ENCODE measurements at regions not wholly inside any gene's neighbourhood (a gene's known extent, or its start where the extent isn't known, plus 50 kb on each side); places are given as distances from the start of the nearest gene placed in this dataset.

DNA sequence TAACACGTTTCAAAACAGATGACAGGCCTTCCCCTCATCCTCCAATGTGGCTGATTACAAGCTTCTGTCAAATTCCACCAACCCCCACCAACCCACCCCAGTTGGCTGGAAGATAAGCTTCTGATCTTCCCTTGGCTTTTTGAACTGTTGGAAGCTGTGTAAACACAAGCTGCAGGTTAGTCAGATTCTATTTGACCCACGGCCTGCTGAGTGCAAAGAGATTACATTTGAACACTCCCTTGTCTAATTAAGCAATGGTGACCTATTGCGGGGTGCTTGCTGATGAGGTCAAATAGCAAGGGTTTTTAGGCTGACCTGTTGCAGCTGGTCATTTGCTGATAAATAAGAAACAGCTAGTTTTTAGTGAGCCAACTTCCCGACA lies 379.7 kb downstream of the BMP2 start:
- no peaks in the 10 kb centered on the region for H3K27me3 ChIP-seq (ENCODE audit: low read length)
- no peak overlapping the region for H3K4me3 ChIP-seq (ENCODE audit: insufficient read depth, low read length, poor library complexity, severe bottlenecking)
- no peak overlapping the region for H2AFZ ChIP-seq (ENCODE audit: low read depth, low read length, severe bottlenecking)
- TF ChIP-seq CTCF (IDR thresholded peaks at IDR 0.05; ENCODE audit: insufficient read depth, low read length, poor library complexity, severe bottlenecking) (no peak), EZH2phosphoT487 (conservative IDR thresholded peaks at IDR 0.05; ENCODE audit: low read length) (no peak)
- no peaks in the 10 kb centered on the region for H3K9me2 ChIP-seq (replicated peaks; ENCODE audit: insufficient read depth, low read length)
- H3K79me2 ChIP-seq (ENCODE audit: insufficient read depth, low read length), result no peaks in the 10 kb centered on the region
- no peaks in the 10 kb centered on the region for H3K36me3 ChIP-seq (ENCODE audit: low read length)
- no peak overlapping the region for H3K9ac ChIP-seq (ENCODE audit: low read length)
- no peak overlapping the region for H3K4me2 ChIP-seq (ENCODE audit: low read depth, low read length, poor library complexity, severe bottlenecking)
- no peak overlapping the region for H3K27ac ChIP-seq (ENCODE audit: low read depth, low read length)
- no peaks in the 10 kb centered on the region for H3F3A ChIP-seq (ENCODE audit: insufficient read depth)
- H3K9me3 ChIP-seq (ENCODE audit: insufficient read depth, low read length), result no peaks in the 10 kb centered on the region
- H4K20me1 ChIP-seq (ENCODE audit: low read depth, low read length), result no peaks in the 10 kb centered on the region

- Histone ChIP-seq H3K36me3 (ENCODE audit: low read length) (no peaks in the 10 kb centered on the region), H3K4me2 (ENCODE audit: low read depth, low read length, poor library complexity, severe bottlenecking) (no peak overlapping the region), H3K9me3 (ENCODE audit: insufficient read depth, low read length) (no peaks in the 10 kb centered on the region), H3K9me2 (replicated peaks; ENCODE audit: insufficient read depth, low read length) (no peaks in the 10 kb centered on the region), H3K27ac (ENCODE audit: low read depth, low read length) (no peak overlapping the region), H3K79me2 (ENCODE audit: insufficient read depth, low read length) (no peaks in the 10 kb centered on the region), H3K4me3 (ENCODE audit: insufficient read depth, low read length, poor library complexity, severe bottlenecking) (no peak overlapping the region), H2AFZ (ENCODE audit: low read depth, low read length, severe bottlenecking) (no peak overlapping the region), H3K27me3 (ENCODE audit: low read length) (no peaks in the 10 kb centered on the region), H4K20me1 (ENCODE audit: low read depth, low read length) (no peaks in the 10 kb centered on the region), H3K9ac (ENCODE audit: low read length) (no peak overlapping the region), H3F3A (ENCODE audit: insufficient read depth) (no peaks in the 10 kb centered on the region)
- no peak for TF ChIP-seq EZH2phosphoT487 (conservative IDR thresholded peaks at IDR 0.05; ENCODE audit: low read length)
- TF ChIP-seq CTCF (IDR thresholded peaks at IDR 0.05; ENCODE audit: insufficient read depth, low read length, poor library complexity, severe bottlenecking), result no peak
These were observed 384.4 kb downstream of the BMP2 start for GRCh38 chr20:7151676-7152470.

DNA sequence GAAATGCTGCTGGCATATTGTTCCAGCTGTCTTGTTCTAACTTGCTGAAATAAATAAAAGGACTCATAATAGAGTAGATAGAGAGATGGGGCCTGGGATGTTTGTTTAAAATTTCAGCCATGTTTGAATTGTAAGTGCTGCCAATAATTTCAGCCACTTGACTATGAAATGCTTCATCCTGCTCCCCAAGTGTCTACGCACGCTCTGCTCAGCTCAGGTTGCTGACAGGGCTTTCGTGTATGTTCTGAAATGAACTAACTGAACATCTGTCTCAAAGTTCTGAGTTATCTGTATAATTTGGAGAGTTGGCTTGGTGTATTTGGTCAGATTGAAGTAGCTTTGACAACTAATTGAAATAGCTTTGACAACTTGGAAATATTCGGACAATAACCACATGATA lies 387.8 kb downstream of the BMP2 start:
- no peaks in the 10 kb centered on the region for H3K27me3 ChIP-seq (ENCODE audit: low read length)
- H3K9ac ChIP-seq (ENCODE audit: low read length), result no peak overlapping the region
- H3K9me2 ChIP-seq (replicated peaks; ENCODE audit: insufficient read depth, low read length), result no peaks in the 10 kb centered on the region
- H3K27ac ChIP-seq (ENCODE audit: low read depth, low read length), result no peak overlapping the region
- no peak overlapping the region for H3K4me3 ChIP-seq (ENCODE audit: insufficient read depth, low read length, poor library complexity, severe bottlenecking)
- H3K4me2 ChIP-seq (ENCODE audit: low read depth, low read length, poor library complexity, severe bottlenecking), result no peak overlapping the region
- no peaks in the 10 kb centered on the region for H4K20me1 ChIP-seq (ENCODE audit: low read depth, low read length)
- no peaks in the 10 kb centered on the region for H3K9me3 ChIP-seq (ENCODE audit: insufficient read depth, low read length)
- H3K79me2 ChIP-seq (ENCODE audit: insufficient read depth, low read length), result no peaks in the 10 kb centered on the region
- H3F3A ChIP-seq (ENCODE audit: insufficient read depth), result no peaks in the 10 kb centered on the region
- no peaks in the 10 kb centered on the region for H3K36me3 ChIP-seq (ENCODE audit: low read length)
- TF ChIP-seq EZH2phosphoT487 (conservative IDR thresholded peaks at IDR 0.05; ENCODE audit: low read length), result no peak
- H2AFZ ChIP-seq (ENCODE audit: low read depth, low read length, severe bottlenecking), result no peak overlapping the region

DNA sequence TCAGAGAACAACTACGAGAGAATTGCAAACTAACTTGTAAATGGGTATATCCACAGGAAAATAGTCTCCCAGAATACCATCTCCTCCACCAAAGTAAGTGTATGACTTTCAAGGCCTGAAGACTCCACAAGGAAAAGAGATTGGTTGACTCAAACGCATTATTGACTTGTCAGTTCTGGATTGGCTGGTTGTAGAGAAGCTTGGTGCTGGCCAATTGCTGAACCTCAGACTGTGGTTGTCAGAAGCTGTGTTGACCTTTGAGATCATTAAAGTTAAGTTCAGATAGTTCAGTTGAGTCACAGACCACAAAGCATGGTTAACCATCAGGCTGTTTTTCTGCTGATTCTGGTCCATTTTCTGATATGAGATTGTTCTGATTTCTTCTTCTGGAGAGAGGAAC lies 388.3 kb downstream of the BMP2 start:
- no peaks in the 10 kb centered on the region for H3K9me2 ChIP-seq (replicated peaks; ENCODE audit: insufficient read depth, low read length)
- H3K36me3 ChIP-seq (ENCODE audit: low read length), result no peaks in the 10 kb centered on the region
- no peaks in the 10 kb centered on the region for H3K79me2 ChIP-seq (ENCODE audit: insufficient read depth, low read length)
- no peak overlapping the region for H3K4me3 ChIP-seq (ENCODE audit: insufficient read depth, low read length, poor library complexity, severe bottlenecking)
- H4K20me1 ChIP-seq (ENCODE audit: low read depth, low read length), result no peaks in the 10 kb centered on the region
- no peak overlapping the region for H3K4me2 ChIP-seq (ENCODE audit: low read depth, low read length, poor library complexity, severe bottlenecking)
- no peak overlapping the region for H2AFZ ChIP-seq (ENCODE audit: low read depth, low read length, severe bottlenecking)
- H3F3A ChIP-seq (ENCODE audit: insufficient read depth), result no peaks in the 10 kb centered on the region
- no peak for TF ChIP-seq EZH2phosphoT487 (conservative IDR thresholded peaks at IDR 0.05; ENCODE audit: low read length)
- no peak overlapping the region for H3K9ac ChIP-seq (ENCODE audit: low read length)
- H3K27me3 ChIP-seq (ENCODE audit: low read length), result no peaks in the 10 kb centered on the region
- no peaks in the 10 kb centered on the region for H3K9me3 ChIP-seq (ENCODE audit: insufficient read depth, low read length)
- no peak overlapping the region for H3K27ac ChIP-seq (ENCODE audit: low read depth, low read length)
